Neural cell (in vitro differentiated cells): ENCODE measurements at regions not wholly inside any gene's neighbourhood (a gene's known extent, or its start where the extent isn't known, plus 50 kb on each side); places are given as distances from the start of the nearest gene placed in this dataset.

Experiments
- H2AFZ ChIP-seq: fragments of 200-600, 300-800 bp; sonication (generic), shearing (Covaris generic); 2 replicates; pipeline ENCODE4 v1.6.0; 2014; ENCODE audit warnings: low read depth, mild to moderate bottlenecking, antibody characterized with exemption, low read length, moderate library complexity
- H3F3A ChIP-seq: fragments of 200-600 bp; shearing (Covaris generic); 2 replicates; pipeline ENCODE4 v1.6.1; 2016; ENCODE audit warnings: mild to moderate bottlenecking, moderate library complexity, mixed read lengths, antibody characterized with exemption, low read length; ENCODE audit not compliant: insufficient read depth, poor library complexity, severe bottlenecking
- H3K27ac ChIP-seq: fragments of 200-600, 300-800 bp; sonication (generic), shearing (Covaris generic); 2 replicates; pipeline ENCODE4 v1.5.1; 2014; ENCODE audit warnings: mild to moderate bottlenecking, low read length, moderate library complexity
- H3K27me3 ChIP-seq: fragments of 300-800, 200-600 bp; sonication (generic), shearing (Covaris generic); 2 replicates; pipeline ENCODE4 v1.6.0; 2014; ENCODE audit warnings: mild to moderate bottlenecking, low read depth, low read length, moderate library complexity; ENCODE audit not compliant: insufficient read depth
- H3K36me3 ChIP-seq: fragments of 300-800, 200-600 bp; sonication (generic), shearing (Covaris generic); 2 replicates; pipeline ENCODE4 v1.5.1; 2014; ENCODE audit warnings: mild to moderate bottlenecking, antibody characterized with exemption, low read length, moderate library complexity; ENCODE audit not compliant: insufficient read depth
- H3K4me2 ChIP-seq: fragments of 300-800, 200-600 bp; sonication (generic), shearing (Covaris generic); 2 replicates; pipeline ENCODE4 v1.6.0; 2014; ENCODE audit warnings: mild to moderate bottlenecking, low read length
- H3K4me3 ChIP-seq: fragments of 300-800, 200-600 bp; sonication (generic), shearing (Covaris generic); 2 replicates; pipeline ENCODE4 v1.5.1; 2014; ENCODE audit warnings: mild to moderate bottlenecking, low read length, moderate library complexity
- H3K79me2 ChIP-seq: fragments of 200-600 bp; shearing (Covaris generic); replicated peaks from 2 replicates; pipeline ENCODE4 v1.6.0; 2014; ENCODE audit warnings: mild to moderate bottlenecking, low read length, moderate library complexity; ENCODE audit not compliant: insufficient read depth
- H3K9ac ChIP-seq: fragments of 300-800, 200-600 bp; sonication (generic), shearing (Covaris generic); 2 replicates; pipeline ENCODE4 v1.6.1; 2016; ENCODE audit warnings: mild to moderate bottlenecking, low read length, mixed read lengths
- H3K9me2 ChIP-seq: fragments of 200-600 bp; shearing (Covaris generic); 2 replicates; pipeline ENCODE4 v1.6.1; 2016; ENCODE audit warnings: mild to moderate bottlenecking, low read length, mixed read lengths; ENCODE audit not compliant: insufficient read depth
- H3K9me3 ChIP-seq: fragments of 200-600, 300-800 bp; sonication (generic), shearing (Covaris generic); 2 replicates; pipeline ENCODE4 v1.6.1; 2016; ENCODE audit warnings: mild to moderate bottlenecking, mixed run types, low read length, moderate library complexity, mixed read lengths
- H4K20me1 ChIP-seq: fragments of 200-600 bp; shearing (Covaris generic); 2 replicates; pipeline ENCODE4 v1.6.1; 2016; ENCODE audit warnings: mild to moderate bottlenecking, mixed run types; ENCODE audit not compliant: insufficient read depth
- EP300 ChIP-seq: fragments of 450-650 bp; conservative IDR thresholded peaks from 2 replicates; pipeline ENCODE4 v1.6.1; 2014; ENCODE audit warnings: antibody characterized with exemption, mild to moderate bottlenecking, moderate library complexity; ENCODE audit not compliant: poor library complexity, severe bottlenecking
- EZH2 ChIP-seq: fragments of 200-600, 300-800 bp; shearing (Covaris generic), sonication (generic); IDR thresholded peaks from 2 replicates; pipeline ENCODE4 v1.6.1; 2014; ENCODE audit warnings: antibody characterized with exemption, low read length, borderline replicate concordance, mild to moderate bottlenecking; ENCODE audit not compliant: insufficient read depth, poor library complexity, severe bottlenecking
- MXI1 ChIP-seq: fragments of 450-650 bp; conservative IDR thresholded peaks from 2 replicates; pipeline ENCODE4 v1.6.1; 2014; ENCODE audit warnings: antibody characterized with exemption, mild to moderate bottlenecking; ENCODE audit not compliant: poor library complexity, severe bottlenecking
- POLR2AphosphoS5 ChIP-seq: IDR thresholded peaks from 2 replicates; pipeline ENCODE4 v1.6.1; 2012
- RAD21 ChIP-seq: fragments of 450-650 bp; conservative IDR thresholded peaks from 2 replicates; pipeline ENCODE4 v1.6.1; 2014; ENCODE audit warnings: antibody characterized with exemption, mild to moderate bottlenecking, moderate library complexity
- SMC3 ChIP-seq: fragments of 450-650 bp; conservative IDR thresholded peaks from 2 replicates; pipeline ENCODE4 v1.6.1; 2014; ENCODE audit warnings: antibody characterized with exemption, mild to moderate bottlenecking, moderate library complexity; ENCODE audit not compliant: poor library complexity
- TAF1 ChIP-seq: IDR thresholded peaks from 2 replicates; pipeline ENCODE4 v1.6.1; 2012; ENCODE audit warnings: low read depth
- TF ChIP-seq, protein P1 (sequence below): fragments of 450-650 bp; IDR thresholded peaks from 2 replicates; pipeline ENCODE4 v1.5.1; 2014; ENCODE audit warnings: antibody characterized with exemption, mild to moderate bottlenecking, moderate library complexity; ENCODE audit not compliant: poor library complexity, severe bottlenecking
- TF ChIP-seq, protein P2 (sequence below): IDR thresholded peaks from 2 replicates; pipeline ENCODE4 v1.6.1; 2012; ENCODE audit warnings: borderline replicate concordance

DNA sequence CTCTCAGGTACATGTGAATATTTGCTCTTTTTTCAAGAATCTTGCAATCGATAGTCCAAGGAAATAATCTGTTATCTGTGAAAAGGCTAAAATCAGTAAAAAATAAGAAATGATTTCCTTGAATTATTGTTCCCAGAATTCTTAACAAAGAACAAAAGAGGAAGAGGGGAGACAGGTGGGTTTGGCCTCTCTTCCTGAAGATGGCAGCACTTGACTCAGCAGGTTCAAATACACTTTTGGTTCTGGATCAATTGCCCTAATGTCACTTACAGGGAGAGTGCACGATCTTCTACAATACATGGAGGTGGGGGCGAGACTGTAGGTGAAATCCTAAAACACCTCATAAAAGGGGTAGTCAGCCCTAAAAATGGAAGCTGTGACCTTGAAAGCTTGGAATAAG lies 358.7 kb downstream of the IRS2 start:
- Histone ChIP-seq H4K20me1 (no peaks in the 10 kb centered on the region), H3K9me2 (no peaks in the 10 kb centered on the region), H3K4me3 (no peak overlapping the region), H3F3A (no peaks in the 10 kb centered on the region), H3K36me3 (no peaks in the 10 kb centered on the region), H3K79me2 (no peaks in the 10 kb centered on the region), H3K9me3 (no peaks in the 10 kb centered on the region), H2AFZ (no peak overlapping the region), H3K27ac (no peak overlapping the region), H3K27me3 (no peaks in the 10 kb centered on the region), H3K9ac (no peak overlapping the region), H3K4me2 (no peak overlapping the region)
- TF ChIP-seq, protein P1, sequence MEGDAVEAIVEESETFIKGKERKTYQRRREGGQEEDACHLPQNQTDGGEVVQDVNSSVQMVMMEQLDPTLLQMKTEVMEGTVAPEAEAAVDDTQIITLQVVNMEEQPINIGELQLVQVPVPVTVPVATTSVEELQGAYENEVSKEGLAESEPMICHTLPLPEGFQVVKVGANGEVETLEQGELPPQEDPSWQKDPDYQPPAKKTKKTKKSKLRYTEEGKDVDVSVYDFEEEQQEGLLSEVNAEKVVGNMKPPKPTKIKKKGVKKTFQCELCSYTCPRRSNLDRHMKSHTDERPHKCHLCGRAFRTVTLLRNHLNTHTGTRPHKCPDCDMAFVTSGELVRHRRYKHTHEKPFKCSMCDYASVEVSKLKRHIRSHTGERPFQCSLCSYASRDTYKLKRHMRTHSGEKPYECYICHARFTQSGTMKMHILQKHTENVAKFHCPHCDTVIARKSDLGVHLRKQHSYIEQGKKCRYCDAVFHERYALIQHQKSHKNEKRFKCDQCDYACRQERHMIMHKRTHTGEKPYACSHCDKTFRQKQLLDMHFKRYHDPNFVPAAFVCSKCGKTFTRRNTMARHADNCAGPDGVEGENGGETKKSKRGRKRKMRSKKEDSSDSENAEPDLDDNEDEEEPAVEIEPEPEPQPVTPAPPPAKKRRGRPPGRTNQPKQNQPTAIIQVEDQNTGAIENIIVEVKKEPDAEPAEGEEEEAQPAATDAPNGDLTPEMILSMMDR = no peak
- TF ChIP-seq MXI1 = no peak
- no peak for TF ChIP-seq EP300
- TF ChIP-seq, protein P2, sequence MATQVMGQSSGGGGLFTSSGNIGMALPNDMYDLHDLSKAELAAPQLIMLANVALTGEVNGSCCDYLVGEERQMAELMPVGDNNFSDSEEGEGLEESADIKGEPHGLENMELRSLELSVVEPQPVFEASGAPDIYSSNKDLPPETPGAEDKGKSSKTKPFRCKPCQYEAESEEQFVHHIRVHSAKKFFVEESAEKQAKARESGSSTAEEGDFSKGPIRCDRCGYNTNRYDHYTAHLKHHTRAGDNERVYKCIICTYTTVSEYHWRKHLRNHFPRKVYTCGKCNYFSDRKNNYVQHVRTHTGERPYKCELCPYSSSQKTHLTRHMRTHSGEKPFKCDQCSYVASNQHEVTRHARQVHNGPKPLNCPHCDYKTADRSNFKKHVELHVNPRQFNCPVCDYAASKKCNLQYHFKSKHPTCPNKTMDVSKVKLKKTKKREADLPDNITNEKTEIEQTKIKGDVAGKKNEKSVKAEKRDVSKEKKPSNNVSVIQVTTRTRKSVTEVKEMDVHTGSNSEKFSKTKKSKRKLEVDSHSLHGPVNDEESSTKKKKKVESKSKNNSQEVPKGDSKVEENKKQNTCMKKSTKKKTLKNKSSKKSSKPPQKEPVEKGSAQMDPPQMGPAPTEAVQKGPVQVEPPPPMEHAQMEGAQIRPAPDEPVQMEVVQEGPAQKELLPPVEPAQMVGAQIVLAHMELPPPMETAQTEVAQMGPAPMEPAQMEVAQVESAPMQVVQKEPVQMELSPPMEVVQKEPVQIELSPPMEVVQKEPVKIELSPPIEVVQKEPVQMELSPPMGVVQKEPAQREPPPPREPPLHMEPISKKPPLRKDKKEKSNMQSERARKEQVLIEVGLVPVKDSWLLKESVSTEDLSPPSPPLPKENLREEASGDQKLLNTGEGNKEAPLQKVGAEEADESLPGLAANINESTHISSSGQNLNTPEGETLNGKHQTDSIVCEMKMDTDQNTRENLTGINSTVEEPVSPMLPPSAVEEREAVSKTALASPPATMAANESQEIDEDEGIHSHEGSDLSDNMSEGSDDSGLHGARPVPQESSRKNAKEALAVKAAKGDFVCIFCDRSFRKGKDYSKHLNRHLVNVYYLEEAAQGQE = no peak
- no peak for TF ChIP-seq TAF1
- TF ChIP-seq EZH2 = no peak
- no peak for TF ChIP-seq POLR2AphosphoS5
- no peak for TF ChIP-seq RAD21
- no peak for TF ChIP-seq SMC3

DNA sequence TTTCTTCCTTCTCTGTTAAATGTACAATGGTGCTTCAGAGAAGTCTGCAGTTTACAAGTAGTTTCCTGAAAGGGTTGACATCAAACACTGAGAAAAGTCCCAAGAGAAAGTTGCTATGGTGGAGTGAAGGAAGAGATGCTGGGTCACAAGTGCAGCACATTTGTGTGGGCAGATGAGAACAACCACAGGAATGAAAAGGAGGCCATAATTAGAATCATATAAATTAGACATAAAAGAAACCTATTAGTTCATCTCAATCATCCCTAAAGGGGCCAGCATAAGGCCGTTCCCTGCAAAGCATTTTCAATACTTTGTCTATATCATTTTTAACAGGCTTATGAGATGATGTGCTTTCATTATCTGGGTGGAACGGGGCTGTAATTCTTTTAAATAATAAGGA lies 359.2 kb downstream of the IRS2 start:
- TF ChIP-seq EP300 (no peak), RAD21 (no peak), POLR2AphosphoS5 (no peak), EZH2 (no peak), TAF1 (no peak), SMC3 (no peak), MXI1 (no peak)
- TF ChIP-seq, protein P2 = no peak
- TF ChIP-seq, protein P1 = no peak
- no peak overlapping the region for H3K4me3 ChIP-seq
- H4K20me1 ChIP-seq = no peaks in the 10 kb centered on the region
- H3K27me3 ChIP-seq = no peaks in the 10 kb centered on the region
- H3K36me3 ChIP-seq = no peaks in the 10 kb centered on the region
- H3K79me2 ChIP-seq = no peaks in the 10 kb centered on the region
- no peaks in the 10 kb centered on the region for H3K9me3 ChIP-seq
- no peak overlapping the region for H3K9ac ChIP-seq
- H3K4me2 ChIP-seq = no peak overlapping the region
- H3F3A ChIP-seq = no peaks in the 10 kb centered on the region
- no peak overlapping the region for H2AFZ ChIP-seq
- no peak overlapping the region for H3K27ac ChIP-seq
- H3K9me2 ChIP-seq = no peaks in the 10 kb centered on the region
